ENCODE measurements at regions not wholly inside any gene's neighbourhood (a gene's known extent, or its start where the extent isn't known, plus 50 kb on each side); places are given as distances from the start of the nearest gene placed in this dataset.
"Not testable (repeated sequence)": the region's sequence is repeated elsewhere in the genome, so short reads cannot be mapped to it uniquely, and the experiment has no call there.

- H3K27ac ChIP-seq: no peak overlapping the region
- no peak for DNase-seq (ENCODE audit: low read depth, low spot score)
These were observed 93.9 kb downstream of the BUD13 start for GRCh38 chr11:116678887-116679286.

- DNase-seq (ENCODE audit: low read depth, low spot score): not testable (repeated sequence)
These were observed 105.5 kb downstream of the BUD13 start for GRCh38 chr11:116667318-116667717.

GRCh38 chr11:116666673-116667249, 106.0 kb downstream of the BUD13 start:
- not testable (repeated sequence) for H3K27ac ChIP-seq; DNase-seq (ENCODE audit: low read depth, low spot score)

More at GRCh38 chr11:116667318-116667717, 105.5 kb downstream of the BUD13 start:
- not testable (repeated sequence) for H3K27ac ChIP-seq

GRCh38 chr11:116665523-116665922, 107.3 kb downstream of the BUD13 start:
- H3K27ac ChIP-seq: no peak overlapping the region
- DNase-seq (ENCODE audit: low read depth, low spot score): no peak

GRCh38 chr11:116661056-116661455, 111.7 kb downstream of the BUD13 start:
- H3K27ac ChIP-seq: no peak overlapping the region
- no peak for DNase-seq (ENCODE audit: low read depth, low spot score)

- no peak for DNase-seq (ENCODE audit: low read depth, low spot score)
- H3K27ac ChIP-seq: no peak overlapping the region
These were observed 112.8 kb downstream of the BUD13 start for GRCh38 chr11:116660011-116660410.

- DNase-seq (ENCODE audit: low read depth, low spot score): no peak
- H3K27ac ChIP-seq: no peak overlapping the region
These were observed 113.8 kb downstream of the BUD13 start for GRCh38 chr11:116658876-116659535.

- no peak overlapping the region for H3K27ac ChIP-seq
- no peak for DNase-seq (ENCODE audit: low read depth, low spot score)
These were observed 114.7 kb downstream of the BUD13 start for GRCh38 chr11:116657842-116658825.

GRCh38 chr11:116656011-116656410, 116.8 kb downstream of the BUD13 start:
- DNase-seq (ENCODE audit: low read depth, low spot score): no peak
- no peak overlapping the region for H3K27ac ChIP-seq

GRCh38 chr11:116654526-116654925, 118.3 kb downstream of the BUD13 start:
- no peak overlapping the region for H3K27ac ChIP-seq
- DNase-seq (ENCODE audit: low read depth, low spot score): no peak

- no peak overlapping the region for H3K27ac ChIP-seq
- no peak for DNase-seq (ENCODE audit: low read depth, low spot score)
These were observed 119.6 kb downstream of the BUD13 start for GRCh38 chr11:116653206-116653605.

GRCh38 chr11:116651737-116652237, 121.0 kb downstream of the BUD13 start:
- no peak for DNase-seq (ENCODE audit: low read depth, low spot score)
- H3K27ac ChIP-seq: no peak overlapping the region

GRCh38 chr11:116651098-116651736, 121.6 kb downstream of the BUD13 start:
- DNase-seq (ENCODE audit: low read depth, low spot score): no peak
- no peak overlapping the region for H3K27ac ChIP-seq

GRCh38 chr11:116650052-116650451, 122.7 kb downstream of the BUD13 start:
- no peak for DNase-seq (ENCODE audit: low read depth, low spot score)
- H3K27ac ChIP-seq: no peak overlapping the region

- no peak for DNase-seq (ENCODE audit: low read depth, low spot score)
- no peak overlapping the region for H3K27ac ChIP-seq
These were observed 123.5 kb downstream of the BUD13 start for GRCh38 chr11:116649268-116649667.

- H3K27ac ChIP-seq: no peak overlapping the region
- DNase-seq (ENCODE audit: low read depth, low spot score): no peak
These were observed 124.3 kb downstream of the BUD13 start for GRCh38 chr11:116648247-116649174.

GRCh38 chr11:116647305-116648080, 125.3 kb downstream of the BUD13 start:
- DNase-seq (ENCODE audit: low read depth, low spot score): no peak
- H3K27ac ChIP-seq: no peak overlapping the region

GRCh38 chr11:116646191-116646590, 126.6 kb downstream of the BUD13 start:
- no peak for DNase-seq (ENCODE audit: low read depth, low spot score)
- no peak overlapping the region for H3K27ac ChIP-seq

- H3K27ac ChIP-seq: no peak overlapping the region
- no peak for DNase-seq (ENCODE audit: low read depth, low spot score)
These were observed 127.9 kb downstream of the BUD13 start for GRCh38 chr11:116644941-116645305.
